B cell (primary cell): ENCODE measurements at regions not wholly inside any gene's neighbourhood (a gene's known extent, or its start where the extent isn't known, plus 50 kb on each side); places are given as distances from the start of the nearest gene placed in this dataset.

Source experiments
- EZH2 ChIP-seq: IDR thresholded peaks from 2 replicates; pipeline ENCODE4 v1.6.1; 2012; ENCODE audit warnings: borderline replicate concordance, low read depth, mild to moderate bottlenecking, moderate library complexity, low read length; ENCODE audit not compliant: insufficient read depth, poor library complexity, severe bottlenecking
- TF ChIP-seq, protein P1 (sequence below): fragments of 200-600 bp; IDR thresholded peaks from one replicate; pipeline ENCODE4 v1.8.0; 2022; ENCODE audit warnings: antibody characterized with exemption, mild to moderate bottlenecking

- TF ChIP-seq, protein P1, sequence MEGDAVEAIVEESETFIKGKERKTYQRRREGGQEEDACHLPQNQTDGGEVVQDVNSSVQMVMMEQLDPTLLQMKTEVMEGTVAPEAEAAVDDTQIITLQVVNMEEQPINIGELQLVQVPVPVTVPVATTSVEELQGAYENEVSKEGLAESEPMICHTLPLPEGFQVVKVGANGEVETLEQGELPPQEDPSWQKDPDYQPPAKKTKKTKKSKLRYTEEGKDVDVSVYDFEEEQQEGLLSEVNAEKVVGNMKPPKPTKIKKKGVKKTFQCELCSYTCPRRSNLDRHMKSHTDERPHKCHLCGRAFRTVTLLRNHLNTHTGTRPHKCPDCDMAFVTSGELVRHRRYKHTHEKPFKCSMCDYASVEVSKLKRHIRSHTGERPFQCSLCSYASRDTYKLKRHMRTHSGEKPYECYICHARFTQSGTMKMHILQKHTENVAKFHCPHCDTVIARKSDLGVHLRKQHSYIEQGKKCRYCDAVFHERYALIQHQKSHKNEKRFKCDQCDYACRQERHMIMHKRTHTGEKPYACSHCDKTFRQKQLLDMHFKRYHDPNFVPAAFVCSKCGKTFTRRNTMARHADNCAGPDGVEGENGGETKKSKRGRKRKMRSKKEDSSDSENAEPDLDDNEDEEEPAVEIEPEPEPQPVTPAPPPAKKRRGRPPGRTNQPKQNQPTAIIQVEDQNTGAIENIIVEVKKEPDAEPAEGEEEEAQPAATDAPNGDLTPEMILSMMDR, result no peak
- TF ChIP-seq EZH2, result no peak
Measured at GRCh38 chr3:103585809-103586208, 1151.0 kb downstream of the ZPLD1 start.
